Endothelial cell of umbilical vein (primary cell): ENCODE measurements at regions not wholly inside any gene's neighbourhood (a gene's known extent, or its start where the extent isn't known, plus 50 kb on each side); places are given as distances from the start of the nearest gene placed in this dataset.

Experiments used
- JUN ChIP-seq: IDR thresholded peaks from 2 replicates; pipeline ENCODE4 v1.6.1; 2011; ENCODE audit warnings: borderline replicate concordance, low read depth; ENCODE audit not compliant: insufficient read length, insufficient read depth
- MAX ChIP-seq: IDR thresholded peaks from 2 replicates; pipeline ENCODE4 v1.6.1; 2011; ENCODE audit not compliant: insufficient read depth, insufficient read length
- POLR2A ChIP-seq: IDR thresholded peaks from 2 replicates; pipeline ENCODE4 v1.6.1; 2012; ENCODE audit warnings: low read depth, mild to moderate bottlenecking, control low read depth, low read length
- TF ChIP-seq, protein P1 (sequence below), 2 donors: IDR thresholded peaks; 1 replicate in 1 of 2; 2 replicates in 1 of 2; pipeline ENCODE4 v1.5.1; 2011; ENCODE audit warnings: low read length in 2 of 2, mild to moderate bottlenecking in 2 of 2, moderate library complexity in 2 of 2, control low read depth in 1 of 2, inconsistent platforms in 1 of 2, low read depth in 1 of 2; ENCODE audit not compliant: insufficient read depth in 1 of 2; ENCODE audit errors: extremely low read depth in 1 of 2

DNA sequence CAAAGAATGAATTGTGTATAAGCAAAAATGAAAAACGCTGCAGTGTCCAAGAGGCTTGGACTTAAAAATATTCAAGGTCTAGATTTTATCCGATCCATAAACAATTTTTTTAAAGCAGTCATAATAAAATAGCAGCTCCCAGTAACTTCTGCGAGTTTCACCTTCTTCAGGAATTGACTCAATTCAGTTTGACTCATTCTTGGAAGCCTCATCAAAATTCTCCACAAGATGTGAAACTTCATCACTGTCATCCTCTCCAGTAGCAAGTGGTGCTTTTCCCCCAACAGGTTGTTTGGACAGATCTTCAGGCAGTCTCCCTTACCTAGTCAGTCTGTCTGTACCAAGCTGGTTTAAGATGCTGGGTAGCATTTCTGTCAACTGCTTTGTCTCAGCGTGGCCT, 93.5 kb upstream of the FOXG1 start:
- no peak for TF ChIP-seq JUN
- TF ChIP-seq MAX, result no peak
- TF ChIP-seq, protein P1, sequence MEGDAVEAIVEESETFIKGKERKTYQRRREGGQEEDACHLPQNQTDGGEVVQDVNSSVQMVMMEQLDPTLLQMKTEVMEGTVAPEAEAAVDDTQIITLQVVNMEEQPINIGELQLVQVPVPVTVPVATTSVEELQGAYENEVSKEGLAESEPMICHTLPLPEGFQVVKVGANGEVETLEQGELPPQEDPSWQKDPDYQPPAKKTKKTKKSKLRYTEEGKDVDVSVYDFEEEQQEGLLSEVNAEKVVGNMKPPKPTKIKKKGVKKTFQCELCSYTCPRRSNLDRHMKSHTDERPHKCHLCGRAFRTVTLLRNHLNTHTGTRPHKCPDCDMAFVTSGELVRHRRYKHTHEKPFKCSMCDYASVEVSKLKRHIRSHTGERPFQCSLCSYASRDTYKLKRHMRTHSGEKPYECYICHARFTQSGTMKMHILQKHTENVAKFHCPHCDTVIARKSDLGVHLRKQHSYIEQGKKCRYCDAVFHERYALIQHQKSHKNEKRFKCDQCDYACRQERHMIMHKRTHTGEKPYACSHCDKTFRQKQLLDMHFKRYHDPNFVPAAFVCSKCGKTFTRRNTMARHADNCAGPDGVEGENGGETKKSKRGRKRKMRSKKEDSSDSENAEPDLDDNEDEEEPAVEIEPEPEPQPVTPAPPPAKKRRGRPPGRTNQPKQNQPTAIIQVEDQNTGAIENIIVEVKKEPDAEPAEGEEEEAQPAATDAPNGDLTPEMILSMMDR (IDR thresholded peaks at IDR 0.05; ENCODE audit: extremely low read depth in 1 of 2, insufficient read depth in 1 of 2, low read depth in 1 of 2, low read length in 2 of 2), result no peak
- TF ChIP-seq POLR2A, result no peak
